HCT116 (cell line): ENCODE measurements at regions not wholly inside any gene's neighbourhood (a gene's known extent, or its start where the extent isn't known, plus 50 kb on each side); places are given as distances from the start of the nearest gene placed in this dataset.

Experiments
- ATAC-seq: fragments of 200-7000 bp; cut with Tn5 transposase; 2 replicates; pipeline ENCODE4 v1.9.1; 2020; ENCODE audit warnings: mild to moderate bottlenecking, moderate library complexity
- BruUV-seq: library from RNA; stranded (reverse); fragments of 400-500 nt; replicated peaks from 2 replicates; lab custom pipeline; 2021; lab: Mats Ljungman, UMichigan
- CTCF ChIA-PET: fragments of 300-600 bp; sonication (Branson Sonifier 250); formaldehyde crosslinking; loops from one replicate; lab custom pipeline; 2021; ENCODE audit warnings: antibody characterized with exemption; lab: Charles Lee
- POLR2A ChIA-PET: fragments of 300-600, 350-600 bp; sonication (Branson Sonifier 250); formaldehyde crosslinking; loops from one replicate; lab custom pipeline; 2021; ENCODE audit warnings: antibody characterized with exemption; lab: Charles Lee
- RAD21 ChIA-PET, 2 experiments: fragments of 300-600 bp; sonication (Branson Sonifier 250); formaldehyde crosslinking; loops; one replicate each; lab custom pipeline; 2023; ENCODE audit warnings: low total read pairs in 2 of 2; ENCODE audit not compliant: uncharacterized antibody in 2 of 2, unreplicated experiment in 2 of 2, low non-redundant PET in 1 of 2; lab: Charles Lee
- DNase-seq: peaks from one replicate; pipeline ENCODE4 v3.0.0-alpha.2; 2010; ENCODE audit warnings: low read depth, low spot score
- H2AFZ ChIP-seq: fragments of 200-600 bp; shearing (Covaris generic), sonication (generic); 2 replicates; pipeline ENCODE4 v1.6.1; 2017; ENCODE audit warnings: low read depth, mixed run types, mixed read lengths, antibody characterized with exemption, low read length; ENCODE audit not compliant: poor library complexity, severe bottlenecking
- H3K27ac ChIP-seq: 2 replicates; pipeline ENCODE4 v1.5.1; 2012; ENCODE audit warnings: low read depth, low read length
- H3K27me3 ChIP-seq: fragments of 200-600 bp; sonication (generic); 2 replicates; pipeline ENCODE4 v1.6.1; 2016; ENCODE audit warnings: mixed run types, low read length, mixed read lengths; ENCODE audit not compliant: insufficient read depth
- H3K36me3 ChIP-seq, 2 experiments: fragments of 200-500 bp in 1 of 2; fragments of 200-600 bp in 1 of 2; sonication (Bioruptor generic) in 1 of 2; sonication (generic) in 1 of 2; 2 replicates each; pipeline versions ENCODE4 v1.5.1 to v1.6.1; 2014 to 2016; ENCODE audit warnings: low read length in 2 of 2, inconsistent platforms in 1 of 2, mixed read lengths in 1 of 2, mixed run types in 1 of 2; ENCODE audit not compliant: insufficient read depth in 2 of 2, control insufficient read depth in 1 of 2
- H3K4me1 ChIP-seq, 2 experiments: fragments of 200-600 bp in 1 of 2; sonication (generic) in 1 of 2; 2 replicates each; pipeline versions ENCODE4 v1.5.1 to v1.6.1; 2012 to 2017; ENCODE audit warnings: low read length in 2 of 2, inconsistent platforms in 1 of 2, mild to moderate bottlenecking in 1 of 2, mixed read lengths in 1 of 2, mixed run types in 1 of 2, moderate library complexity in 1 of 2; ENCODE audit not compliant: insufficient read depth in 2 of 2, control insufficient read depth in 1 of 2
- H3K4me2 ChIP-seq: fragments of 200-600 bp; sonication (generic); 2 replicates; pipeline ENCODE4 v1.6.1; 2017; ENCODE audit warnings: mixed run types, low read length, mixed read lengths
- H3K4me3 ChIP-seq, 2 experiments: fragments of 200-600 bp in 1 of 2; sonication (generic) in 1 of 2; replicated peaks in 1 of 2; 2 replicates each; pipeline ENCODE4 v1.5.1; 2011 to 2016; ENCODE audit warnings: low read length in 2 of 2, control low read depth in 1 of 2, low read depth in 1 of 2, mild to moderate bottlenecking in 1 of 2, mixed read lengths in 1 of 2, mixed run types in 1 of 2
- H3K79me2 ChIP-seq: fragments of 200-600 bp; sonication (generic); 2 replicates; pipeline ENCODE4 v1.6.1; 2017; ENCODE audit warnings: mild to moderate bottlenecking, mixed run types, low read length, moderate library complexity, mixed read lengths; ENCODE audit not compliant: insufficient read depth
- H3K9ac ChIP-seq: fragments of 200-600 bp; sonication (generic); 2 replicates; pipeline ENCODE4 v1.6.1; 2016; ENCODE audit warnings: low read length, mixed read lengths
- H3K9me2 ChIP-seq: fragments of 200-600 bp; sonication (generic), shearing (Covaris generic); 2 replicates; pipeline ENCODE4 v1.6.1; 2017; ENCODE audit warnings: mixed run types, mild to moderate bottlenecking, moderate library complexity; ENCODE audit not compliant: insufficient read depth
- H3K9me3 ChIP-seq, 2 experiments: fragments of 200-500 bp in 1 of 2; fragments of 200-600 bp in 1 of 2; sonication (Bioruptor generic) in 1 of 2; sonication (generic) in 1 of 2; 2 replicates each; pipeline ENCODE4 v1.6.1; 2014 to 2017; ENCODE audit warnings: low read length in 2 of 2, mixed read lengths in 2 of 2, inconsistent platforms in 1 of 2, low read depth in 1 of 2, mild to moderate bottlenecking in 1 of 2, mixed run types in 1 of 2, moderate library complexity in 1 of 2; ENCODE audit not compliant: control insufficient read depth in 1 of 2, insufficient read depth in 1 of 2
- H4K20me1 ChIP-seq: fragments of 200-600 bp; sonication (generic), shearing (Covaris generic); 2 replicates; pipeline ENCODE4 v1.6.1; 2017; ENCODE audit warnings: mixed run types, mild to moderate bottlenecking, moderate library complexity; ENCODE audit not compliant: insufficient read depth
- CBX3 ChIP-seq: IDR thresholded peaks from 2 replicates; pipeline ENCODE4 v1.6.1; 2012; ENCODE audit warnings: low read depth
- EGR1 ChIP-seq: IDR thresholded peaks from 2 replicates; pipeline ENCODE4 v1.6.1; 2012; ENCODE audit warnings: low read depth
- ELF1 ChIP-seq: IDR thresholded peaks from 2 replicates; pipeline ENCODE4 v1.6.1; 2012; ENCODE audit warnings: low read depth, borderline replicate concordance
- FOSL1 ChIP-seq: IDR thresholded peaks from 2 replicates; pipeline ENCODE4 v1.6.1; 2012; ENCODE audit warnings: low read depth
- JUND ChIP-seq: IDR thresholded peaks from 2 replicates; pipeline ENCODE4 v1.6.1; 2012
- POLR2AphosphoS5 ChIP-seq: IDR thresholded peaks from 2 replicates; pipeline ENCODE4 v1.6.1; 2011; ENCODE audit warnings: mild to moderate bottlenecking, low read depth, low read length, moderate library complexity
- RAD21 ChIP-seq: IDR thresholded peaks from 2 replicates; pipeline ENCODE4 v1.6.1; 2012; ENCODE audit warnings: low read depth, mild to moderate bottlenecking
- SP1 ChIP-seq: IDR thresholded peaks from 2 replicates; pipeline ENCODE4 v1.6.1; 2012; ENCODE audit warnings: low read depth
- ZNF274 ChIP-seq: fragments of 200-500 bp; sonication (Bioruptor generic); IDR thresholded peaks from 2 replicates; pipeline ENCODE4 v1.6.1; 2014; ENCODE audit warnings: mild to moderate bottlenecking, low read depth, low read length, inconsistent platforms
- intact Hi-C: fragments of 100-400 bp; cut with micrococcal nuclease; formaldehyde crosslinking; loops from 2 replicates; pipeline ENCODE4 v1.10.0; 2022
- TF ChIP-seq, protein P1 (sequence below): IDR thresholded peaks from 2 replicates; pipeline ENCODE4 v1.6.1; 2012
- TF ChIP-seq, protein P2 (sequence below): IDR thresholded peaks from 2 replicates; pipeline ENCODE4 v1.6.1; 2011; ENCODE audit warnings: mild to moderate bottlenecking, low read length, moderate library complexity; ENCODE audit not compliant: insufficient replicate concordance; ENCODE audit errors: extremely low read depth
- TF ChIP-seq, protein P3 (sequence below), 3 experiments: fragments of 200-600 bp in 1 of 3; sonication (generic) in 1 of 3; IDR thresholded peaks in 2 of 3; conservative IDR thresholded peaks in 1 of 3; 2 replicates each; pipeline ENCODE4 v1.5.1; 2012 to 2017; ENCODE audit warnings: low read depth in 2 of 3, low read length in 2 of 3, antibody characterized with exemption in 1 of 3, borderline replicate concordance in 1 of 3, control low read depth in 1 of 3, mild to moderate bottlenecking in 1 of 3, mixed read lengths in 1 of 3, mixed run types in 1 of 3, moderate library complexity in 1 of 3; ENCODE audit not compliant: insufficient read depth in 1 of 3

DNA sequence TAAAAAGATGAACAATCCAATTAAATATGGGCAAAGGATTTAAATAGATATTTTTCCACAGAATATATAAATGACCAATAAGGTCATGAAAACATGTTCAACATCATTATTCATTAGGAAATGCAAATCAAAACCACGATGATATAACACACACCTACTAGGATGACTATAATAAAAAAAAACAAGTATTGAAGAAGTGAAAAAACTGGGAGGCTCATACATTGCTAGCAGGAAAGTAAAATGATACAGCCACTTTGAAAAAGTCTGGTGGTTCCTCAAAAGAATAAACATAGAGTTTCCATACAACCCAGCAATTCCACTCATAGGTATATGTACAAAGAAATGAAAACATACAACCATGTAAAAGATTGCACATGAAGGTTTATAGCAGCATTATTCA lies 75.7 kb upstream of the RAB4A start:
- intact Hi-C loops = no loop called here
- H4K20me1 ChIP-seq = no peaks in the 10 kb centered on the region
- H3K36me3 ChIP-seq = no peaks in the 10 kb centered on the region
- no peak overlapping the region for H3K4me2 ChIP-seq
- no TSS peak for BruUV-seq
- ChIA-PET POLR2A (no interaction called here), CTCF (no interaction called here), RAD21 (no interaction called here)
- H3K9me3 ChIP-seq = no peaks in the 10 kb centered on the region
- no peaks in the 10 kb centered on the region for H3K79me2 ChIP-seq
- H3K27ac ChIP-seq = no peak overlapping the region
- H3K9me2 ChIP-seq = no peaks in the 10 kb centered on the region
- peaks cover 13% of the 10 kb centered on the region in 2 experiments; a peak in 3 of 4 replicates for H3K4me1 ChIP-seq
- H3K9ac ChIP-seq = no peak overlapping the region
- H2AFZ ChIP-seq = no peak overlapping the region
- no peaks in the 10 kb centered on the region for H3K27me3 ChIP-seq
- ATAC-seq = no peak
- TF ChIP-seq, protein P1, sequence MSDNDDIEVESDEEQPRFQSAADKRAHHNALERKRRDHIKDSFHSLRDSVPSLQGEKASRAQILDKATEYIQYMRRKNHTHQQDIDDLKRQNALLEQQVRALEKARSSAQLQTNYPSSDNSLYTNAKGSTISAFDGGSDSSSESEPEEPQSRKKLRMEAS = no peak
- TF ChIP-seq ZNF274 (no peak), EGR1 (no peak), ELF1 (no peak), RAD21 (no peak), JUND (no peak), CBX3 (no peak), FOSL1 (no peak), SP1 (no peak), POLR2AphosphoS5 (no peak)
- TF ChIP-seq, protein P2, sequence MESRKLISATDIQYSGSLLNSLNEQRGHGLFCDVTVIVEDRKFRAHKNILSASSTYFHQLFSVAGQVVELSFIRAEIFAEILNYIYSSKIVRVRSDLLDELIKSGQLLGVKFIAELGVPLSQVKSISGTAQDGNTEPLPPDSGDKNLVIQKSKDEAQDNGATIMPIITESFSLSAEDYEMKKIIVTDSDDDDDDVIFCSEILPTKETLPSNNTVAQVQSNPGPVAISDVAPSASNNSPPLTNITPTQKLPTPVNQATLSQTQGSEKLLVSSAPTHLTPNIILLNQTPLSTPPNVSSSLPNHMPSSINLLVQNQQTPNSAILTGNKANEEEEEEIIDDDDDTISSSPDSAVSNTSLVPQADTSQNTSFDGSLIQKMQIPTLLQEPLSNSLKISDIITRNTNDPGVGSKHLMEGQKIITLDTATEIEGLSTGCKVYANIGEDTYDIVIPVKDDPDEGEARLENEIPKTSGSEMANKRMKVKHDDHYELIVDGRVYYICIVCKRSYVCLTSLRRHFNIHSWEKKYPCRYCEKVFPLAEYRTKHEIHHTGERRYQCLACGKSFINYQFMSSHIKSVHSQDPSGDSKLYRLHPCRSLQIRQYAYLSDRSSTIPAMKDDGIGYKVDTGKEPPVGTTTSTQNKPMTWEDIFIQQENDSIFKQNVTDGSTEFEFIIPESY = no peak
- TF ChIP-seq, protein P3, sequence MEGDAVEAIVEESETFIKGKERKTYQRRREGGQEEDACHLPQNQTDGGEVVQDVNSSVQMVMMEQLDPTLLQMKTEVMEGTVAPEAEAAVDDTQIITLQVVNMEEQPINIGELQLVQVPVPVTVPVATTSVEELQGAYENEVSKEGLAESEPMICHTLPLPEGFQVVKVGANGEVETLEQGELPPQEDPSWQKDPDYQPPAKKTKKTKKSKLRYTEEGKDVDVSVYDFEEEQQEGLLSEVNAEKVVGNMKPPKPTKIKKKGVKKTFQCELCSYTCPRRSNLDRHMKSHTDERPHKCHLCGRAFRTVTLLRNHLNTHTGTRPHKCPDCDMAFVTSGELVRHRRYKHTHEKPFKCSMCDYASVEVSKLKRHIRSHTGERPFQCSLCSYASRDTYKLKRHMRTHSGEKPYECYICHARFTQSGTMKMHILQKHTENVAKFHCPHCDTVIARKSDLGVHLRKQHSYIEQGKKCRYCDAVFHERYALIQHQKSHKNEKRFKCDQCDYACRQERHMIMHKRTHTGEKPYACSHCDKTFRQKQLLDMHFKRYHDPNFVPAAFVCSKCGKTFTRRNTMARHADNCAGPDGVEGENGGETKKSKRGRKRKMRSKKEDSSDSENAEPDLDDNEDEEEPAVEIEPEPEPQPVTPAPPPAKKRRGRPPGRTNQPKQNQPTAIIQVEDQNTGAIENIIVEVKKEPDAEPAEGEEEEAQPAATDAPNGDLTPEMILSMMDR (IDR thresholded peaks at IDR 0.05 in 2 of 3, conservative IDR thresholded peaks at IDR 0.05 in 1 of 3; ENCODE audit: borderline replicate concordance in 1 of 3, insufficient read depth in 1 of 3, low read depth in 2 of 3, low read length in 2 of 3) = no peak
- no peak overlapping the region for H3K4me3 ChIP-seq
- DNase-seq = no peak
